A549 (cell line): ENCODE measurements at regions not wholly inside any gene's neighbourhood (a gene's known extent, or its start where the extent isn't known, plus 50 kb on each side); places are given as distances from the start of the nearest gene placed in this dataset.

Experiments
- CHD4 ChIP-seq: fragments of 200-600 bp; sonication (generic); IDR thresholded peaks from 2 replicates; pipeline ENCODE4 v1.6.1; 2016; ENCODE audit warnings: antibody characterized with exemption, mild to moderate bottlenecking, borderline replicate concordance
- EP300 ChIP-seq, 2 experiments: fragments of >200 bp; sonication (Bioruptor Twin); formaldehyde crosslinking; IDR thresholded peaks; 2 replicates in 1 of 2; 3 replicates in 1 of 2; pipeline ENCODE4 v1.6.1; 2016 to 2017
- JUN ChIP-seq, 2 experiments: fragments of >200 bp; sonication (Bioruptor Twin); formaldehyde crosslinking; IDR thresholded peaks; 2 replicates in 1 of 2; 3 replicates in 1 of 2; pipeline ENCODE4 v1.6.1; 2016 to 2017
- POLR2A ChIP-seq: IDR thresholded peaks from 2 replicates; pipeline ENCODE4 v1.6.1; 2012; ENCODE audit warnings: mild to moderate bottlenecking, low read length
- RAD21 ChIP-seq, 2 experiments: fragments of >200 bp in 1 of 2; sonication (Bioruptor Twin) in 1 of 2; formaldehyde crosslinking in 1 of 2; IDR thresholded peaks in 1 of 2; conservative IDR thresholded peaks in 1 of 2; 2 replicates in 1 of 2; 3 replicates in 1 of 2; pipeline ENCODE4 v1.6.1; 2012 to 2018; ENCODE audit warnings: inconsistent platforms in 1 of 2
- RNF2 ChIP-seq: fragments of 200-600 bp; sonication (generic); IDR thresholded peaks from 2 replicates; pipeline ENCODE4 v1.6.1; 2016; ENCODE audit warnings: low read depth, mild to moderate bottlenecking, antibody characterized with exemption, moderate library complexity, borderline replicate concordance
- SMC3 ChIP-seq: fragments of >200 bp; sonication (Bioruptor Twin); formaldehyde crosslinking; IDR thresholded peaks from 3 replicates; pipeline ENCODE4 v1.6.1; 2018; ENCODE audit warnings: inconsistent platforms
- TF ChIP-seq, protein P1 (sequence below): fragments of >200 bp; sonication (Bioruptor Twin); formaldehyde crosslinking; IDR thresholded peaks from 3 replicates; pipeline ENCODE4 v1.5.1; 2016
- TF ChIP-seq, protein P2 (sequence below): IDR thresholded peaks from 2 replicates; pipeline ENCODE4 v1.6.1; 2012
- TF ChIP-seq, protein P3 (sequence below): fragments of >200 bp; sonication (Bioruptor Twin); formaldehyde crosslinking; IDR thresholded peaks from 3 replicates; pipeline ENCODE4 v1.6.1; 2016

- TF ChIP-seq, protein P1, sequence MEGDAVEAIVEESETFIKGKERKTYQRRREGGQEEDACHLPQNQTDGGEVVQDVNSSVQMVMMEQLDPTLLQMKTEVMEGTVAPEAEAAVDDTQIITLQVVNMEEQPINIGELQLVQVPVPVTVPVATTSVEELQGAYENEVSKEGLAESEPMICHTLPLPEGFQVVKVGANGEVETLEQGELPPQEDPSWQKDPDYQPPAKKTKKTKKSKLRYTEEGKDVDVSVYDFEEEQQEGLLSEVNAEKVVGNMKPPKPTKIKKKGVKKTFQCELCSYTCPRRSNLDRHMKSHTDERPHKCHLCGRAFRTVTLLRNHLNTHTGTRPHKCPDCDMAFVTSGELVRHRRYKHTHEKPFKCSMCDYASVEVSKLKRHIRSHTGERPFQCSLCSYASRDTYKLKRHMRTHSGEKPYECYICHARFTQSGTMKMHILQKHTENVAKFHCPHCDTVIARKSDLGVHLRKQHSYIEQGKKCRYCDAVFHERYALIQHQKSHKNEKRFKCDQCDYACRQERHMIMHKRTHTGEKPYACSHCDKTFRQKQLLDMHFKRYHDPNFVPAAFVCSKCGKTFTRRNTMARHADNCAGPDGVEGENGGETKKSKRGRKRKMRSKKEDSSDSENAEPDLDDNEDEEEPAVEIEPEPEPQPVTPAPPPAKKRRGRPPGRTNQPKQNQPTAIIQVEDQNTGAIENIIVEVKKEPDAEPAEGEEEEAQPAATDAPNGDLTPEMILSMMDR: no peak
- TF ChIP-seq RAD21 (conservative IDR thresholded peaks at IDR 0.05 in 1 of 2, IDR thresholded peaks at IDR 0.05 in 1 of 2): no peak
- TF ChIP-seq POLR2A: no peak
- TF ChIP-seq JUN (IDR thresholded peaks at IDR 0.05): no peak
- no peak for TF ChIP-seq SMC3
- TF ChIP-seq, protein P2, sequence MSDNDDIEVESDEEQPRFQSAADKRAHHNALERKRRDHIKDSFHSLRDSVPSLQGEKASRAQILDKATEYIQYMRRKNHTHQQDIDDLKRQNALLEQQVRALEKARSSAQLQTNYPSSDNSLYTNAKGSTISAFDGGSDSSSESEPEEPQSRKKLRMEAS: no peak
- TF ChIP-seq, protein P3, sequence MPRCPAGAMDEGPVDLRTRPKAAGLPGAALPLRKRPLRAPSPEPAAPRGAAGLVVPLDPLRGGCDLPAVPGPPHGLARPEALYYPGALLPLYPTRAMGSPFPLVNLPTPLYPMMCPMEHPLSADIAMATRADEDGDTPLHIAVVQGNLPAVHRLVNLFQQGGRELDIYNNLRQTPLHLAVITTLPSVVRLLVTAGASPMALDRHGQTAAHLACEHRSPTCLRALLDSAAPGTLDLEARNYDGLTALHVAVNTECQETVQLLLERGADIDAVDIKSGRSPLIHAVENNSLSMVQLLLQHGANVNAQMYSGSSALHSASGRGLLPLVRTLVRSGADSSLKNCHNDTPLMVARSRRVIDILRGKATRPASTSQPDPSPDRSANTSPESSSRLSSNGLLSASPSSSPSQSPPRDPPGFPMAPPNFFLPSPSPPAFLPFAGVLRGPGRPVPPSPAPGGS: no peak
- no peak for TF ChIP-seq CHD4
- no peak for TF ChIP-seq EP300 (IDR thresholded peaks at IDR 0.05)
- TF ChIP-seq RNF2: no peak
Measured at GRCh38 chr21:16377120-16377658, 647.4 kb downstream of the USP25 start.
